Mesendoderm (in vitro differentiated cells): ENCODE measurements at regions not wholly inside any gene's neighbourhood (a gene's known extent, or its start where the extent isn't known, plus 50 kb on each side); places are given as distances from the start of the nearest gene placed in this dataset.

Source experiments
- DNase-seq: peaks from one replicate; pipeline ENCODE4 v3.0.0; 2013
- H2AK5ac ChIP-seq: 2 replicates; pipeline ENCODE4 v1.6.1; 2013; ENCODE audit warnings: low read length, inconsistent platforms
- H2BK120ac ChIP-seq: 2 replicates; pipeline ENCODE4 v1.6.1; 2013; ENCODE audit warnings: low read depth, mild to moderate bottlenecking, low read length, moderate library complexity, mixed read lengths
- H2BK15ac ChIP-seq: replicated peaks from 2 replicates; pipeline ENCODE4 v1.6.1; 2013; ENCODE audit warnings: low read depth, mild to moderate bottlenecking, moderate library complexity
- H2BK5ac ChIP-seq: 2 replicates; pipeline ENCODE4 v1.6.1; 2013; ENCODE audit warnings: low read length, inconsistent platforms
- H3K18ac ChIP-seq: 2 replicates; pipeline ENCODE4 v1.6.1; 2013; ENCODE audit warnings: mild to moderate bottlenecking, low read length, mixed read lengths
- H3K23ac ChIP-seq: one replicate; pipeline ENCODE4 v1.6.1; 2013; ENCODE audit warnings: low read length
- H3K27ac ChIP-seq: 2 replicates; pipeline ENCODE4 v1.5.1; 2013; ENCODE audit warnings: low read depth, mild to moderate bottlenecking, inconsistent platforms, low read length, moderate library complexity
- H3K27me3 ChIP-seq: 2 replicates; pipeline ENCODE4 v1.6.1; 2013; ENCODE audit warnings: low read length, control low read depth, mild to moderate bottlenecking, inconsistent platforms; ENCODE audit not compliant: insufficient read depth, poor library complexity
- H3K36me3 ChIP-seq: 2 replicates; pipeline ENCODE4 v1.6.1; 2013; ENCODE audit warnings: low read length, inconsistent platforms; ENCODE audit not compliant: control insufficient read depth, insufficient read depth
- H3K4ac ChIP-seq: one replicate; pipeline ENCODE4 v1.6.1; 2013; ENCODE audit warnings: low read depth, mild to moderate bottlenecking, low read length, moderate library complexity
- H3K4me1 ChIP-seq: 2 replicates; pipeline ENCODE4 v1.6.1; 2013; ENCODE audit warnings: low read depth, low read length, inconsistent platforms; ENCODE audit not compliant: control insufficient read depth
- H3K4me2 ChIP-seq: 2 replicates; pipeline ENCODE4 v1.6.1; 2013; ENCODE audit warnings: low read length
- H3K4me3 ChIP-seq: 2 replicates; pipeline ENCODE4 v1.5.1; 2013; ENCODE audit warnings: mild to moderate bottlenecking, low read length
- H3K56ac ChIP-seq: one replicate; pipeline ENCODE4 v1.6.1; 2013; ENCODE audit warnings: low read length
- H3K79me1 ChIP-seq: 2 replicates; pipeline ENCODE4 v1.6.1; 2013; ENCODE audit warnings: low read length, inconsistent platforms
- H3K79me2 ChIP-seq: 2 replicates; pipeline ENCODE4 v1.6.1; 2013; ENCODE audit warnings: mild to moderate bottlenecking, low read length; ENCODE audit not compliant: control insufficient read depth, insufficient read depth
- H3K9ac ChIP-seq: 2 replicates; pipeline ENCODE4 v1.6.1; 2013; ENCODE audit warnings: low read length, inconsistent platforms
- H4K5ac ChIP-seq: one replicate; pipeline ENCODE4 v1.6.1; 2013; ENCODE audit warnings: low read length
- H4K8ac ChIP-seq: one replicate; pipeline ENCODE4 v1.6.1; 2013; ENCODE audit warnings: low read depth, mild to moderate bottlenecking, control low read depth, low read length, moderate library complexity
- WGBS: extraction: QIAGEN DNeasy Blood & Tissue Kit; methylation state at CpG from one replicate; pipeline ENCODE4 v1.1.7; 2013; ENCODE audit warnings: low lambda C conversion rate, missing lambda C conversion rate; ENCODE audit not compliant: insufficient coverage; ENCODE audit errors: extremely low coverage; 5-methylcytosine and 5-hydroxymethylcytosine counted together

GRCh38 chr2:129812654-129813053 is 166.8 kb upstream of the RAB6C start:
- no peak overlapping the region for H3K4ac ChIP-seq
- H2AK5ac ChIP-seq: no peak overlapping the region
- H3K4me3 ChIP-seq: no peak overlapping the region
- no peaks in the 10 kb centered on the region for H3K27me3 ChIP-seq
- no peak overlapping the region for H3K18ac ChIP-seq
- no peak overlapping the region for H4K8ac ChIP-seq
- DNase-seq: no peak
- no peak overlapping the region for H3K56ac ChIP-seq
- H2BK15ac ChIP-seq: no peak overlapping the region
- no peak overlapping the region for H3K27ac ChIP-seq
- no peak overlapping the region for H3K9ac ChIP-seq
- H3K79me2 ChIP-seq: no peaks in the 10 kb centered on the region
- no peaks in the 10 kb centered on the region for H3K4me1 ChIP-seq
- no peak overlapping the region for H3K4me2 ChIP-seq
- H3K23ac ChIP-seq: no peak overlapping the region
- no peak overlapping the region for H2BK120ac ChIP-seq
- no peaks in the 10 kb centered on the region for H3K79me1 ChIP-seq
- H3K36me3 ChIP-seq: no peaks in the 10 kb centered on the region
- no peak overlapping the region for H4K5ac ChIP-seq
- no peak overlapping the region for H2BK5ac ChIP-seq
- WGBS: no CpG with 5 or more reads among the region's 3 CpGs

DNA sequence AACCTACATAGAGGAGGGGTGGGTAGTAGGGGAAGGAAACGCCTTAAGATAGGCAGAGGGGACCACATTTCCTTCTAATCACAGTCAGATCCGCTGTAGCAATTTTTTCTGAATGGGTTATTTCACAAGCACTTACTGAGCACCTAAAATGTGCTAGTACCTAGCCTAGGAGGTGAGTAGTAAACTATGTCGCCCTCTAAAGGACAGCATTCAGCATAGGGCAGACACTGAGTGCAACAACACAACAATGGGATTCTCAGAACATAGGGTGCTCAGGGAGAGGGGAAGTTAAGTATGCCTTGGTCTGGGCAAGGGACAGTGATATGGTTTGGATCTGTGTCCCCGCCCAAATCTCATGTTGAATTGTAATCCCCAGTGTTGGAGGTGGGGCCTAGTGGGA is 166.1 kb upstream of the RAB6C start:
- Histone ChIP-seq H3K27ac (no peak overlapping the region), H3K27me3 (no peaks in the 10 kb centered on the region), H3K79me2 (no peaks in the 10 kb centered on the region), H3K23ac (no peak overlapping the region), H3K4me2 (no peak overlapping the region), H3K56ac (no peak overlapping the region), H3K9ac (no peak overlapping the region), H4K5ac (no peak overlapping the region), H3K79me1 (no peaks in the 10 kb centered on the region), H3K18ac (no peak overlapping the region), H3K4me3 (no peak overlapping the region), H2BK120ac (no peak overlapping the region), H2BK5ac (no peak overlapping the region), H4K8ac (no peak overlapping the region), H3K4ac (no peak overlapping the region), H2BK15ac (no peak overlapping the region), H2AK5ac (peak overlapping the region; percentile 18), H3K4me1 (no peaks in the 10 kb centered on the region), H3K36me3 (no peaks in the 10 kb centered on the region)
- peak; percentile 56 for DNase-seq
- WGBS: no CpG with 5 or more reads among the region's 4 CpGs

DNA sequence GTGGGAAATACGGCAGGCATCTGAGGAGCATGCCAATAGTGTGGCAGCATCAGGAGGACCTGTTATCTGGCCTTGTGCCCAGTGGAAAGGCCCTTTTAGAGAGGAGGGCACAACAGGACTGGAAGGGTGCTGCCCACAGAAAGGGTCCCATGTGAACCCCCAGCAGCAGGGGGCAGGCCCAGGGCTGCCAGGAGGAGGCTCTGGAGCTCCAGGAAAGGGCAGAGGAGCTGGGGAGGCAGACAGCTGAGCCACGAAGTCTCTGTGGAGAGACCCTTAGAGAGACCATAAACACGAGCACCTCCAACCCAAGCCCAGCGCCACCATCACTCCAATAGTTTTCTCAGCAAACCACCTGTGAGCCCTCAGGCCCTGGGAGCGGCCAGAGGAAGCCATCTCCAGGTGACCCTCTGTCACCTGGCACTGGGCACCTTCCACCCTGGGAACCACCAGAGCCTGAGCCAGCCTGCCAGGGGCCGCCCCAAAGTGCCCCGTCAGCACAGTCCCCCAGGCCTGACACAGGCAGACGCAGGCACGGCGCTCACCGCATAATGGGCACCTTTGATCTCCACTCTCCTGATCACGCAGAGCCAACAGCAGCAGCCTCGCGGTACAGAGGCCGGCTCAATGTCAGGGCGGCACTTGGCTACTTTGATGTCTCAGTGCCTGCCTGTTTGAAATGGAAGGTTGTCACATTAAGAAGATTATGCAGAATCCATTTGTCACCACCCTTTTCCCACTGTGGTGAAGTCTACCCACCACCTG is 162.5 kb upstream of the RAB6C start:
- no peak overlapping the region for H3K27ac ChIP-seq
- no peak overlapping the region for H4K8ac ChIP-seq
- H2BK5ac ChIP-seq: no peak overlapping the region
- no peak overlapping the region for H3K4me2 ChIP-seq
- H3K27me3 ChIP-seq: no peaks in the 10 kb centered on the region
- no peak overlapping the region for H2BK15ac ChIP-seq
- H3K9ac ChIP-seq: no peak overlapping the region
- H4K5ac ChIP-seq: no peak overlapping the region
- WGBS: no CpG with 5 or more reads among the region's 16 CpGs
- H3K79me1 ChIP-seq: no peaks in the 10 kb centered on the region
- no peak for DNase-seq
- H3K4me1 ChIP-seq: no peaks in the 10 kb centered on the region
- no peaks in the 10 kb centered on the region for H3K79me2 ChIP-seq
- H3K23ac ChIP-seq: no peak overlapping the region
- H2AK5ac ChIP-seq: no peak overlapping the region
- no peak overlapping the region for H3K18ac ChIP-seq
- H3K56ac ChIP-seq: no peak overlapping the region
- H3K4me3 ChIP-seq: no peak overlapping the region
- no peak overlapping the region for H3K4ac ChIP-seq
- H2BK120ac ChIP-seq: no peak overlapping the region
- no peaks in the 10 kb centered on the region for H3K36me3 ChIP-seq

- Histone ChIP-seq H2BK120ac (no peak overlapping the region), H3K4me2 (no peak overlapping the region), H3K18ac (no peak overlapping the region), H3K79me2 (no peaks in the 10 kb centered on the region), H3K56ac (no peak overlapping the region), H3K4me1 (no peaks in the 10 kb centered on the region), H3K79me1 (no peaks in the 10 kb centered on the region), H4K8ac (no peak overlapping the region), H3K4ac (no peak overlapping the region), H2BK5ac (no peak overlapping the region), H3K9ac (no peak overlapping the region), H3K23ac (no peak overlapping the region), H3K27me3 (no peaks in the 10 kb centered on the region), H3K27ac (peak overlapping the region; percentile 8), H2BK15ac (no peak overlapping the region), H3K36me3 (no peaks in the 10 kb centered on the region), H4K5ac (no peak overlapping the region), H3K4me3 (no peak overlapping the region), H2AK5ac (no peak overlapping the region)
- no CpG with 5 or more reads among the region's 7 CpGs for WGBS
- DNase-seq: no peak
These were observed 159.6 kb upstream of the RAB6C start for GRCh38 chr2:129819855-129820254.

DNA sequence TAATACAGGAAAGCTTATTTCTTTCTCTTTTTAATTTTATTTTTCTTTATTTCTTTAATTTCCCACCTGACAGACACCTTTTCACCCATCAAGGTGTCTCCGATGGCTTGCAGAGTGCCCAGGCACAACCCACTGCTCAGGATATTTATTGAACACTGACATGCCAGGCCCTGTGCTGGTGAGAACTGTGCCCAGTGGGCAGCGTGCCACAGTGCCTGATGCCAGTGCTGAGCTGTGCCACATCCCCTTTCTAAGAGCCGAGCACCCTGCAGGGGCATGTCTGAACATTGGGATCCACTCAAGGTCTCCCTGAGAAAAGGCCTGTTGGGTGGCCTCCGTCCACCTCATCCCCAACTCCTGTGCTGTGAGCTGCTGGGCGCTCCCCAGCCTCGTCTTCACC is 158.6 kb upstream of the RAB6C start:
- Histone ChIP-seq H3K4me2 (no peak overlapping the region), H4K8ac (no peak overlapping the region), H3K27ac (no peak overlapping the region), H3K4me1 (no peaks in the 10 kb centered on the region), H2BK15ac (no peak overlapping the region), H3K79me2 (no peaks in the 10 kb centered on the region), H3K9ac (no peak overlapping the region), H3K4me3 (no peak overlapping the region), H4K5ac (no peak overlapping the region), H3K36me3 (no peaks in the 10 kb centered on the region), H3K18ac (no peak overlapping the region), H2BK120ac (no peak overlapping the region), H3K27me3 (no peaks in the 10 kb centered on the region), H3K4ac (no peak overlapping the region), H2AK5ac (no peak overlapping the region), H3K56ac (no peak overlapping the region), H2BK5ac (no peak overlapping the region), H3K23ac (no peak overlapping the region), H3K79me1 (no peaks in the 10 kb centered on the region)
- DNase-seq: no peak
- no CpG with 5 or more reads among the region's 6 CpGs for WGBS

- H3K27ac ChIP-seq: no peak overlapping the region
- H2BK120ac ChIP-seq: no peak overlapping the region
- no peak overlapping the region for H3K23ac ChIP-seq
- no peak overlapping the region for H3K4me2 ChIP-seq
- no peak overlapping the region for H3K56ac ChIP-seq
- no peak overlapping the region for H3K4me3 ChIP-seq
- H3K36me3 ChIP-seq: no peaks in the 10 kb centered on the region
- H2BK5ac ChIP-seq: no peak overlapping the region
- H2BK15ac ChIP-seq: no peak overlapping the region
- no peak overlapping the region for H4K5ac ChIP-seq
- no peak overlapping the region for H3K18ac ChIP-seq
- no peak overlapping the region for H3K9ac ChIP-seq
- H2AK5ac ChIP-seq: no peak overlapping the region
- H3K79me2 ChIP-seq: no peaks in the 10 kb centered on the region
- no CpG with 5 or more reads among the region's 4 CpGs for WGBS
- H3K79me1 ChIP-seq: no peaks in the 10 kb centered on the region
- DNase-seq: peak; percentile 90
- no peaks in the 10 kb centered on the region for H3K4me1 ChIP-seq
- H3K4ac ChIP-seq: no peak overlapping the region
- H3K27me3 ChIP-seq: no peaks in the 10 kb centered on the region
- H4K8ac ChIP-seq: no peak overlapping the region
These were observed 158.0 kb upstream of the RAB6C start for GRCh38 chr2:129821445-129821844.
